ENCODE measurements at regions not wholly inside any gene's neighbourhood (a gene's known extent, or its start where the extent isn't known, plus 50 kb on each side); places are given as distances from the start of the nearest gene placed in this dataset.

GRCh38 chr16:54503856-54504219 is 217.3 kb upstream of the IRX3 start:
- TF ChIP-seq EZH2 (IDR thresholded peaks at IDR 0.05; ENCODE audit: insufficient read depth, poor library complexity, severe bottlenecking) (no peak), EZH2phosphoT487 (IDR thresholded peaks at IDR 0.05; ENCODE audit: insufficient read depth, low read depth) (no peak)

All from GM23248 (cell line).